ENCODE measurements at regions not wholly inside any gene's neighbourhood (a gene's known extent, or its start where the extent isn't known, plus 50 kb on each side); places are given as distances from the start of the nearest gene placed in this dataset.
"Not testable (repeated sequence)": the region's sequence is repeated elsewhere in the genome, so short reads cannot be mapped to it uniquely, and the experiment has no call there.

GRCh38 chrX:28124416-28124815 lies 143.2 kb upstream of the DCAF8L1 start:
- Histone ChIP-seq H3K27ac (ENCODE audit: extremely low read length, insufficient read depth, low read length) (no peak overlapping the region), H3K36me3 (replicated peaks in 1 of 2; ENCODE audit: control insufficient read depth in 1 of 2, insufficient read depth in 2 of 2, low read length in 2 of 2) (no peaks in the 10 kb centered on the region), H3K4me2 (ENCODE audit: low read depth, low read length) (no peak overlapping the region), H3K9ac (ENCODE audit: insufficient read depth, low read depth, low read length) (no peak overlapping the region), H4K20me1 (ENCODE audit: insufficient read depth, low read length) (no peaks in the 10 kb centered on the region), H3K4me3 (replicated peaks in 1 of 3; ENCODE audit: insufficient read depth in 1 of 3, low read depth in 2 of 3, low read length in 3 of 3) (no peak overlapping the region), H2AFZ (ENCODE audit: low read length) (no peak overlapping the region), H3K9me3 (ENCODE audit: low read length) (no peaks in the 10 kb centered on the region), H3K27me3 (ENCODE audit: control insufficient read depth in 1 of 2, insufficient read depth in 2 of 2, low read length in 2 of 2) (no peaks in the 10 kb centered on the region), H3K79me2 (ENCODE audit: insufficient read depth, low read length) (no peaks in the 10 kb centered on the region), H3K4me1 (ENCODE audit: insufficient read depth, low read length) (no peaks in the 10 kb centered on the region)
- TF ChIP-seq ZNF432 (CRISPR knock-in tag; IDR thresholded peaks at IDR 0.05; ENCODE audit: borderline replicate concordance) (no peak), MTA3 (CRISPR knock-in tag; IDR thresholded peaks at IDR 0.05) (no peak), MATR3 (CRISPR knock-in tag; IDR thresholded peaks at IDR 0.05) (no peak), TBX2 (CRISPR knock-in tag; IDR thresholded peaks at IDR 0.05; ENCODE audit: borderline replicate concordance) (no peak), FLYWCH1 (CRISPR knock-in tag; IDR thresholded peaks at IDR 0.05) (no peak), FOXC1 (CRISPR knock-in tag; IDR thresholded peaks at IDR 0.05; ENCODE audit: borderline replicate concordance) (no peak), POLR2A (IDR thresholded peaks at IDR 0.05; ENCODE audit: insufficient read depth in 1 of 2, low read depth in 2 of 2, low read length in 2 of 2) (no peak), ZNF367 (CRISPR knock-in tag; IDR thresholded peaks at IDR 0.05; ENCODE audit: borderline replicate concordance) (no peak)
- ChIA-PET CTCF (ENCODE audit: low intra/inter-chr PET ratio, low total read pairs) (no interaction called here), POLR2A (no interaction called here)
- no TSS peak for BruUV-seq (replicated peaks)
- intact Hi-C loops (cut with micrococcal nuclease; ENCODE audit: unreplicated experiment): no loop called here
- in situ Hi-C loops (cut with HindIII; ENCODE audit: extremely low pct_ligation_motif_present, low pct_unique_long_range_greater_than_20kb): no loop called here
- 5% methylated on average over 2 of the region's 2 CpGs for WGBS (ENCODE audit: low lambda C conversion rate)
- ATAC-seq (no peak), FAIRE-seq (no peak), DNase-seq (ENCODE audit: low spot score) (no peak)

- H3K27me3 ChIP-seq (ENCODE audit: control insufficient read depth in 1 of 2, insufficient read depth in 2 of 2, low read length in 2 of 2); ATAC-seq; H3K4me1 ChIP-seq (ENCODE audit: insufficient read depth, low read length); H2AFZ ChIP-seq (ENCODE audit: low read length); in situ Hi-C loops (cut with HindIII; ENCODE audit: extremely low pct_ligation_motif_present, low pct_unique_long_range_greater_than_20kb); POLR2A ChIA-PET; intact Hi-C loops (cut with micrococcal nuclease; ENCODE audit: unreplicated experiment); FAIRE-seq; H3K27ac ChIP-seq (ENCODE audit: extremely low read length, insufficient read depth, low read length); H3K36me3 ChIP-seq (replicated peaks in 1 of 2; ENCODE audit: control insufficient read depth in 1 of 2, insufficient read depth in 2 of 2, low read length in 2 of 2); H3K4me3 ChIP-seq (replicated peaks in 1 of 3; ENCODE audit: insufficient read depth in 1 of 3, low read depth in 2 of 3, low read length in 3 of 3); H3K4me2 ChIP-seq (ENCODE audit: low read depth, low read length); BruUV-seq (replicated peaks); DNase-seq (ENCODE audit: low spot score); CTCF ChIA-PET (ENCODE audit: low intra/inter-chr PET ratio, low total read pairs); H3K9ac ChIP-seq (ENCODE audit: insufficient read depth, low read depth, low read length); H3K9me3 ChIP-seq (ENCODE audit: low read length); H3K79me2 ChIP-seq (ENCODE audit: insufficient read depth, low read length); H4K20me1 ChIP-seq (ENCODE audit: insufficient read depth, low read length): not testable (repeated sequence)
- 60% methylated on average over 6 of the region's 8 CpGs for WGBS (ENCODE audit: low lambda C conversion rate)
Observed at GRCh38 chrX:28120580-28121245, 139.5 kb upstream of the DCAF8L1 start.
